ENCODE measurements at regions not wholly inside any gene's neighbourhood (a gene's known extent, or its start where the extent isn't known, plus 50 kb on each side); places are given as distances from the start of the nearest gene placed in this dataset.

GRCh38 chr5:141800617-141801016 is 77.6 kb downstream of the PCDH1 start:
- CTCF ChIA-PET = interaction anchor here (0.6 to 0.9 kb wide), 3 partner anchors 11 to 950 kb away, joined by 3 read pairs; no protein-coding TSS in a partner anchor
- Histone ChIP-seq H3K4me1 (ENCODE audit: control insufficient read depth, insufficient read depth, low read length) (no peaks in the 10 kb centered on the region), H3K27ac (ENCODE audit: extremely low read depth, low read depth, low read length) (no peak overlapping the region), H3K36me3 (ENCODE audit: control insufficient read depth in 2 of 2, insufficient read depth in 1 of 2, low read length in 2 of 2) (no peaks in the 10 kb centered on the region), H3K4me3 (ENCODE audit: low read depth, low read length) (no peak overlapping the region), H3K9me3 (ENCODE audit: control insufficient read depth, insufficient read depth, low read depth, low read length) (no peaks in the 10 kb centered on the region)
- TF ChIP-seq ZNF623 (tag by site-specific recombination; IDR thresholded peaks at IDR 0.05) (no peak), ZNF155 (tag by site-specific recombination; IDR thresholded peaks at IDR 0.05) (no peak), ZNF426 (tag by site-specific recombination; IDR thresholded peaks at IDR 0.05) (no peak), ZNF362 (tag by site-specific recombination; IDR thresholded peaks at IDR 0.05) (no peak), ZBTB49 (tag by site-specific recombination; IDR thresholded peaks at IDR 0.05; ENCODE audit: low read depth) (no peak), ZNF610 (tag by site-specific recombination; IDR thresholded peaks at IDR 0.05; ENCODE audit: borderline replicate concordance) (no peak), ZNF391 (tag by site-specific recombination; IDR thresholded peaks at IDR 0.05; ENCODE audit: borderline replicate concordance, low read depth) (no peak), HOXD13 (CRISPR knock-in tag; IDR thresholded peaks at IDR 0.05; ENCODE audit: borderline replicate concordance) (no peak), ZNF658 (tag by site-specific recombination; IDR thresholded peaks at IDR 0.05) (no peak), ZNF837 (tag by site-specific recombination; IDR thresholded peaks at IDR 0.05) (no peak), ZNF747 (tag by site-specific recombination; IDR thresholded peaks at IDR 0.05) (no peak), MZF1 (tag by site-specific recombination; IDR thresholded peaks at IDR 0.05; ENCODE audit: borderline replicate concordance) (no peak), OVOL3 (tag by site-specific recombination; IDR thresholded peaks at IDR 0.05) (no peak)
- POLR2A ChIA-PET = no interaction called here

GRCh38 chr5:141799507-141800167 is 78.6 kb downstream of the PCDH1 start:
- no peaks in the 10 kb centered on the region for H3K4me1 ChIP-seq (ENCODE audit: control insufficient read depth, insufficient read depth, low read length)
- H3K36me3 ChIP-seq (ENCODE audit: control insufficient read depth in 2 of 2, insufficient read depth in 1 of 2, low read length in 2 of 2) = no peaks in the 10 kb centered on the region
- ChIA-PET POLR2A (no interaction called here), CTCF (interaction anchor here (0.6 to 0.9 kb wide), 4 partner anchors 12 to 949 kb away, joined by 3 to 4 read pairs (median 3); no protein-coding TSS in a partner anchor)
- H3K9me3 ChIP-seq (ENCODE audit: control insufficient read depth, insufficient read depth, low read depth, low read length) = no peaks in the 10 kb centered on the region
- H3K4me3 ChIP-seq (ENCODE audit: low read depth, low read length) = no peak overlapping the region
- no peak overlapping the region for H3K27ac ChIP-seq (ENCODE audit: extremely low read depth, low read depth, low read length)
- TF ChIP-seq TSHZ1 (tag by site-specific recombination; IDR thresholded peaks at IDR 0.05; ENCODE audit: borderline replicate concordance) (no peak), HIC1 (tag by site-specific recombination; IDR thresholded peaks at IDR 0.05) (no peak), ZNF747 (tag by site-specific recombination; IDR thresholded peaks at IDR 0.05) (no peak), ZNF707 (tag by site-specific recombination; IDR thresholded peaks at IDR 0.05) (no peak), ZNF558 (tag by site-specific recombination; IDR thresholded peaks at IDR 0.05) (no peak), ZNF518A (tag by site-specific recombination; conservative IDR thresholded peaks at IDR 0.05; ENCODE audit: low read depth) (no peak), ZNF132 (tag by site-specific recombination; IDR thresholded peaks at IDR 0.05; ENCODE audit: borderline replicate concordance) (no peak), ZNF596 (tag by site-specific recombination; IDR thresholded peaks at IDR 0.05) (no peak)
